Suprapubic skin (tissue), 4 donors: ENCODE measurements at regions not wholly inside any gene's neighbourhood (a gene's known extent, or its start where the extent isn't known, plus 50 kb on each side); places are given as distances from the start of the nearest gene placed in this dataset.
A peak's percentile ranks its signal among the peaks of the same experiment; 100 is the strongest.

Source experiments
- DNase-seq, 2 donors: peaks; one replicate each; pipeline ENCODE4 v3.0.0-alpha.2; 2019; ENCODE audit warnings: low spot score in 2 of 2
- H3K27ac ChIP-seq: fragments of 200-600 bp; sonication (generic); one replicate; pipeline ENCODE4 v1.5.1; 2019
- H3K27me3 ChIP-seq: fragments of 200-600 bp; sonication (generic); one replicate; pipeline ENCODE4 v1.5.1; 2019
- H3K36me3 ChIP-seq: fragments of 200-600 bp; sonication (generic); one replicate; pipeline ENCODE4 v1.5.1; 2019
- H3K4me1 ChIP-seq: fragments of 200-600 bp; sonication (generic); one replicate; pipeline ENCODE4 v1.5.1; 2019
- H3K4me3 ChIP-seq: fragments of 200-600 bp; sonication (generic); one replicate; pipeline ENCODE4 v1.5.1; 2019; ENCODE audit warnings: mild to moderate bottlenecking
- H3K9me3 ChIP-seq: fragments of 200-600 bp; sonication (generic); one replicate; pipeline ENCODE4 v1.5.1; 2019
- CTCF ChIP-seq, 2 donors: fragments of 200-600 bp in 1 of 2; fragments of 450-650 bp in 1 of 2; sonication (generic) in 1 of 2; IDR thresholded peaks; one replicate each; pipeline ENCODE4 v1.5.1; 2016 to 2019; ENCODE audit warnings: antibody characterized with exemption in 2 of 2, mild to moderate bottlenecking in 1 of 2, moderate library complexity in 1 of 2
- EP300 ChIP-seq: sonication (generic); formaldehyde crosslinking; IDR thresholded peaks from one replicate; pipeline ENCODE4 v1.6.1; 2017; ENCODE audit warnings: antibody characterized with exemption
- POLR2A ChIP-seq, 2 donors: fragments of 450-650 bp; IDR thresholded peaks; one replicate each; pipeline ENCODE4 v1.6.1; 2017; ENCODE audit warnings: antibody characterized with exemption in 2 of 2, mild to moderate bottlenecking in 2 of 2, moderate library complexity in 2 of 2
- POLR2AphosphoS5 ChIP-seq, 3 donors: sonication (generic); formaldehyde crosslinking; IDR thresholded peaks; one replicate each; pipeline ENCODE4 v1.6.1; 2017; ENCODE audit warnings: antibody characterized with exemption in 3 of 3
- WGBS: methylation state at CpG from one replicate; pipeline ENCODE4 v1.1.5; 2018; 5-methylcytosine and 5-hydroxymethylcytosine counted together

GRCh38 chr11:123265951-123266350 lies 70.9 kb upstream of the CLMP start:
- no peaks in the 10 kb centered on the region for H3K9me3 ChIP-seq
- peaks cover 14% of the 10 kb centered on the region for H3K27me3 ChIP-seq
- TF ChIP-seq CTCF (IDR thresholded peaks at IDR 0.05) (no peak), EP300 (no peak), POLR2A (IDR thresholded peaks at IDR 0.05) (no peak), POLR2AphosphoS5 (IDR thresholded peaks at IDR 0.05) (no peak)
- no peak overlapping the region for H3K4me3 ChIP-seq
- H3K4me1 ChIP-seq, result no peaks in the 10 kb centered on the region
- no peaks in the 10 kb centered on the region for H3K36me3 ChIP-seq
- WGBS, result 67% methylated on average over 3 of the region's 3 CpGs
- no peak for DNase-seq
- no peak overlapping the region for H3K27ac ChIP-seq

GRCh38 chr11:123264431-123264780 lies 69.4 kb upstream of the CLMP start:
- Histone ChIP-seq H3K4me3 (no peak overlapping the region), H3K9me3 (no peaks in the 10 kb centered on the region), H3K36me3 (no peaks in the 10 kb centered on the region), H3K4me1 (no peaks in the 10 kb centered on the region), H3K27ac (no peak overlapping the region), H3K27me3 (peaks cover 14% of the 10 kb centered on the region)
- TF ChIP-seq POLR2A (IDR thresholded peaks at IDR 0.05) (no peak), CTCF (IDR thresholded peaks at IDR 0.05) (no peak), EP300 (no peak), POLR2AphosphoS5 (IDR thresholded peaks at IDR 0.05) (no peak)
- no peak for DNase-seq
- WGBS, result 58% methylated on average over 3 of the region's 3 CpGs

- H3K27ac ChIP-seq, result no peak overlapping the region
- H3K27me3 ChIP-seq, result peaks cover 14% of the 10 kb centered on the region
- TF ChIP-seq CTCF (IDR thresholded peaks at IDR 0.05), result peak; percentile 32 to 82
- no peak for TF ChIP-seq POLR2AphosphoS5 (IDR thresholded peaks at IDR 0.05)
- no peak for TF ChIP-seq POLR2A (IDR thresholded peaks at IDR 0.05)
- no peak for TF ChIP-seq EP300
- H3K4me1 ChIP-seq, result no peaks in the 10 kb centered on the region
- H3K9me3 ChIP-seq, result no peaks in the 10 kb centered on the region
- DNase-seq, result peak; percentile 77 to 86
- H3K4me3 ChIP-seq, result peak overlapping the region; percentile 24
- no peaks in the 10 kb centered on the region for H3K36me3 ChIP-seq
- 23% methylated on average over 20 of the region's 25 CpGs for WGBS
Measured at GRCh38 chr11:123261345-123262106, 66.5 kb upstream of the CLMP start.

- peaks cover 13% of the 10 kb centered on the region for H3K27me3 ChIP-seq
- H3K36me3 ChIP-seq, result no peaks in the 10 kb centered on the region
- no peaks in the 10 kb centered on the region for H3K9me3 ChIP-seq
- H3K27ac ChIP-seq, result no peak overlapping the region
- WGBS, result 72% methylated on average over 4 of the region's 4 CpGs
- no peak for TF ChIP-seq POLR2A (IDR thresholded peaks at IDR 0.05)
- no peak for TF ChIP-seq EP300
- no peak for DNase-seq
- no peak overlapping the region for H3K4me3 ChIP-seq
- no peaks in the 10 kb centered on the region for H3K4me1 ChIP-seq
Measured at GRCh38 chr11:123260511-123261211, 65.6 kb upstream of the CLMP start.

- no peak for DNase-seq
- Histone ChIP-seq H3K4me3 (no peak overlapping the region), H3K27me3 (peaks cover 7% of the 10 kb centered on the region), H3K4me1 (no peaks in the 10 kb centered on the region), H3K9me3 (no peaks in the 10 kb centered on the region), H3K36me3 (no peaks in the 10 kb centered on the region), H3K27ac (no peak overlapping the region)
- WGBS, result 65% methylated on average over 2 of the region's 2 CpGs
- TF ChIP-seq POLR2A (IDR thresholded peaks at IDR 0.05) (no peak), CTCF (IDR thresholded peaks at IDR 0.05) (no peak), POLR2AphosphoS5 (IDR thresholded peaks at IDR 0.05) (no peak), EP300 (no peak)
Measured at GRCh38 chr11:123258877-123259276, 63.8 kb upstream of the CLMP start.
